ENCODE measurements at regions not wholly inside any gene's neighbourhood (a gene's known extent, or its start where the extent isn't known, plus 50 kb on each side); places are given as distances from the start of the nearest gene placed in this dataset.

- DNase-seq: no peak
Observed at GRCh38 chr13:44191103-44191502, 182.5 kb upstream of the SERP2 start.

- peak; percentile 85 for DNase-seq
Observed at GRCh38 chr13:44191504-44192171, 182.0 kb upstream of the SERP2 start.

DNA sequence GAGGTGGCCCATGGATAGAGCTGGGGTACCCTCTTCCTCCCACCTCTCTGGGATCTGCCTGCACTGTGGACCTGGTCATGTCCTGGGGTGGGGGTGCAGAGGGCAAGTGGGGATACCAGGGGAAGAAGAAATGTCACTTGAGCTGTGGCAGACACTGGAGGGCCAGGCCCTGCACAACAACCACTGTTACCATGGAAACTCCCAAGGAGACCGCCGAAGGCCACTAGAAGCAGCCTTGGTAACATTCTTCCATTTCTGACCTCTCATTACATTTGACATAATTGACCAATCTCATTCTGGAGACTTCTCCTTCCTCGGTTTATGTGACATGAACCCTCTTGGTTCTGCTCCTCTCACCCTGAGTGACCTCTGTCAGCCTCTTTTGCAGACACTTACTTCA, 179.9 kb upstream of the SERP2 start:
- DNase-seq: no peak

DNA sequence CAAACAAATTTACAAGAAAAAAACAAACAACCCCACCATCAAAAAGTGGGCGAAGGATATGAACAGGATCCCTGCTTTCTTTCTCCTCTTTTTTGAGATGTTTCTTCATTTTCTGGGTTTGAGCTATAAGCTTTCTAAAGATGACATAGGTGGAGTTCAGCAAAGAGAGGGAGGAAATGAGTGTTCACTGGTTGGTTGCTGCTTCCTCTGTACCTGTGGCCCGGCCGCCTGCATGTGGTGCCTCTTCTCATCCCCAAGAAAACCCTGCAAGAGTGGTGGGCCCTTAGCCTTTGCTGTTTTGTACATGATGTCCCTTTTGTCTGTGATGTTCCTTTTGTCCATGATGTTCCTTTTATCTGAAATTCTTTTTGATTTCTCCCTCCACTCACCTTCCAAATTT, 178.4 kb upstream of the SERP2 start:
- no peak for DNase-seq

DNA sequence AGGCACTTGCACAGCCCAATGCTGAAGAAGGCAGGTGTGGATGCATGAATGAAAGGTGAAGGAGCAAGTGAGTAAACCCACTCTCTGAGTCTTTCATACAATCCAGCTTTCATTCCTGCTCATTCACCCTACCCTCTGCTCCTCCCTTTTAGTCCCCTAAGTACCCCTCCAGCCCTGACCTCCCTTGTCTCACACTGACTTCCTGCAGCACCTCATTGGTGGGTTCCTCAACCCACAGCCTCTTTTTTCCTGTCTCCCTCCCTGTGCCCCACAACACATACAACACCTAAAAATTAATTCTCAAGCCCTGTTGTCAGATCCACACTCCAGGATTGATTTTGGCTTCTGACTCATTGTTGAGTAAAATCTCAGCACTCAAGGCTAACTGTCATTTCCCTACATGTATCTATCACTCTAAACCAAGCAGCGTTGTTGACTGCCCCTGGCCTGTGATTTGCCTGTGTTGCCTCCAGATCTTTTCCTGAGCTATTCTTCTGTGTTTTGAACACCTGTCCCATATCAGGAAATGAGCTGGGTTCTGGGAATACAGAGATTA, 177.3 kb upstream of the SERP2 start:
- no peak for DNase-seq

GRCh38 chr13:44197791-44198770, 175.5 kb upstream of the SERP2 start:
- peak; percentile 31 for DNase-seq

GRCh38 chr13:44198826-44199225, 174.8 kb upstream of the SERP2 start:
- no peak for DNase-seq

DNA sequence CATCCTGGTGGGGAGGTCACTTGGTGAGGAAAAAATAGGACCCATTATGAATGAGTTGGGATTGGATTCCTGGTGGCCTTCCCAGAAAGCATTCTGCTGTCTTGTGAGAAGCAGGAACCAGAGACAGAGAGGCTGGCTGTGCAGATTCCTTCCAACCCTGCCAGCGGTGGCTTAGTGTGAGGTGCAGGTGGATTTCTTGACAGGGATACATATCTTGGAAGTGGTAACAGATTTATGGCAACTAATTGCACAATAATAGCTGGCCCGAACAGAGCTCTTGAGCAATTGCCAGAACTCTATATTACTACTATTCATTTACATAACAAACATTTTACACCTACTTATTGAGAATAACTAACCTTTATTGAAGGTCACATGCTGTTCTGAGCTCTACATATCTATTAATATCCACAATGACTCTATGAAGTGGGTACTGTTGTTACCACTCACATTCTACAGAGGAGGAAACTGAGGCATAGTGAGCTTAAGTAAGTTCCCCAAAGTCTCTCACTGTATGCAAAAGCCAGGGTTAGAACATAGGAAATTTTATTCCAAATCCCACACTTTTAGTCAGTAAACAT, 173.9 kb upstream of the SERP2 start:
- DNase-seq: no peak

DNA sequence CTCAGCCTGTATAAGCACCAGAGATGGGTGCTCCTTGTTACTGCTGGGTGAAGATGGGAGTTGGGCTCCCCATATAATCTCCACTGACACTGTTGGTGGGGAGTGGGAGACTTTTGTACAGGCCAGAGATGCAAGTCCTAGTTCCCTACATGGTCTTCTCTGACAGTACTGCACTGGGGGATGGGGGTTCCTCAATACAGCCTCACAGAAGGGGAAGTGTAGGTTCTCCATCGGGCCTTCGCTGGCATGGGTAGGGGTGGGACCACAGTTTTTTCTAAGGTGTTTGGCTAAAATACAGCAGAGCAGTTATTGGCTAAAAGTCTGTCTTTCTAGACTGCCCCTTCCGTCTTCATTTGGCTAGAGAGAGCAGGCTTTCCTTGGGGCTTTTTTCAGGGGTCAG, 167.2 kb upstream of the SERP2 start:
- DNase-seq: no peak

DNA sequence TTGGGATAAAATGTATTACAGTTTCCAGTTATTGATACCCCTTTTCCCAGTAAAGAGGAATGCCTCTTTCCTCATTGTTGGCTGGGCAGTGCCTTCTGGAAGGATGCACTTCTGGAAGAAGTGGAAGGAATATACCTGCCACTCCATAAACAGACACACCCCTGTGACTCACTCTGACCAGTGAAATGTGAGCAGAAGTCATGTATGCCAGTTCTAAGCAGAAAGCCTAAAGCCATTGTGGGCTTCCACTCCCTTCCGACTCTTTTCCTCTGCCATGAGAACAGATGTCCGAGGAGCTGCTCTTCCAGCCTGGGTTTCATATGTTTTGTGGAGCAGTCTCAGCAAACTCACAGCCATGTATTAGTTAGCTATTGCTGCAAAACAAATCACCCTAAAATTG, 166.1 kb upstream of the SERP2 start:
- no peak for DNase-seq

- DNase-seq: no peak
Observed at GRCh38 chr13:44210525-44210924, 163.1 kb upstream of the SERP2 start.

DNA sequence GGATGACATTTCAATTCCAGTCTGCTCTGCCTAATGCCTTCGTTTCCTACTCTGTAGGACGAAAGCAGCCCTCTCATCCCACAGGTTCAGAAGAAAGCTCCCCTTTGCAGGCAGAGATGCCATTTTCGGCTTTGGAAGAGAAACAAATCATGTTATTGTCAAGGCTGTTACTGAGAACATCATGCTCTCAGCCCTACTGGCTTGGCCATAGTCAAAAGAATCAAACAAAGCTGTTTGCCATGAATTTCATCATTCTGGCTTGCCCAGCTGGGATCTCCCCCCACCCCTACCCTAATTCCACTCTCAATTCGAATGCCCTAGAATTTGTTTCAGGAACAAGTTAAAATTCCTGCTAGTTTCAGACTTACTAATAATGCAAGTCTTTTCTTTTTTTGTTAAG, 162.3 kb upstream of the SERP2 start:
- DNase-seq: no peak

- no peak for DNase-seq
Observed at GRCh38 chr13:44211704-44212346, 161.8 kb upstream of the SERP2 start.

DNA sequence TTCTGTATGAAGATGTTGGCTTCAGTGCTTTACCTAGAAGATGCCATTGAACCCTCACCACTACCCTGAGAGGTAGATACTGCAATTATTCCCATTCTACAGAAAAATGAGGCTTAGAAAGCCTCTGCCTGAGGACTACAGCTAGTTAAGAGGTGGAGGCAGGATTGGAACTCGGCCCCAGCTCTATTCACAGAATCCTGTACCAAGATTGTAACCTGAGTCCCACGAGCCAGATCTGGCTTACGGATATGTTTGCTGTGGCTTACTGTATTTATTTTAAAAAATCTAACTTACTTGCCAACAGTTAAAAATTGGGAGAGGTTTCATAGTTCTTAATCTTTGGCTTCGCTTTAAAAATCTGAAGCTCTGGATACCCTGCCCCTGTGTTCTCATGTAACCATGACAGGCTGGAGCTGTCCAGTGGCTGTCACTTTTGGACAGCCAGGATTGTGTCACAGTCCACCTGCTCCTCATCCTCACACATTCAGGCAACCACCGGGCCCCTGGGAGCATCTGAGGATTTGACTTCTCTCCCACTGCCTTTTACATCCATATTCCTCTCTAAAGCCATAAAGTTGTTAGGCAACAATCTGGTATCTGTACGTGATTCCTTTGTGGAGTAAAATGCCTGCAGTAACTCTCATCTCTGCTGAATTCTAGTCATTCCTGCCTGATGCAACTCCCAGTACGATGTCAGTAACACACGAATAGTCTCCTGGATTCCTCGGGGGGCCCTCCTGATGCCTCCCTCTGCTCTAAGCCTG, 160.8 kb upstream of the SERP2 start:
- no peak for DNase-seq

DNA sequence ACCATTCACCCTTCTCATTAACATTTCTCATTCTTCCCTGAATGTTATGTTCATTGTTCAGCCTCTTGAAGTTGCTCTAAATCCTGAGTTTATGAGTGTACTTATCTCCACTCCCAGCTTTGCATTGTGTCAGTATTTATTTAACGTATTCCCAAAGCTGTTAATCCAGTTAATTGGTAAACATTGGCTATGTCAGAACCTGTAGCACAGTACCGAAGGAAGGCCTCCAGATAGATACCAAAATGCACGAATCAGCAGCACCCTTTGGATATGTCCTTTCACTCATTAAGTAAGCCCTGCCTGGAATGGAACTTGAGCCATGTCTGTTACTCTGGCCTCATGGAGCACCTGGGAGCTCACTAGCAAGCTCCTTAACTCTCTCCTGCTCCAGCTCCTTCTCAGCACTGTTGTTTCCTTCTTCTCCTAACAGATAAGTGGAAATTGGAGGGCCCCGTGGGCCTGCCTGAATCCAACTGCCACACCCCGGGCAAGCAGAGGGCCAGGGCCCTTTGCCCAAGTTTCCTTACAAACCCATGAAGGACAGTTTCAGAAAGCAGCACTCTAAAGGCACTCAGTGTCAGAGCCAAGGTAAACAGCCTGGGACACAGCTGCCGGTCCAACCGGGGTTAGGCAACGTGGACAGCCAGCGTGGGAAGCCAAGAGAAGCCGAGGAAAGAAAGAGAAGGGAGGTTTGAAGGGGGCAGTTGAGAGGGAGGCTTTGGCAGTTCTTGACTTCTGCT, 155.0 kb upstream of the SERP2 start:
- peak; percentile 75 for DNase-seq

DNA sequence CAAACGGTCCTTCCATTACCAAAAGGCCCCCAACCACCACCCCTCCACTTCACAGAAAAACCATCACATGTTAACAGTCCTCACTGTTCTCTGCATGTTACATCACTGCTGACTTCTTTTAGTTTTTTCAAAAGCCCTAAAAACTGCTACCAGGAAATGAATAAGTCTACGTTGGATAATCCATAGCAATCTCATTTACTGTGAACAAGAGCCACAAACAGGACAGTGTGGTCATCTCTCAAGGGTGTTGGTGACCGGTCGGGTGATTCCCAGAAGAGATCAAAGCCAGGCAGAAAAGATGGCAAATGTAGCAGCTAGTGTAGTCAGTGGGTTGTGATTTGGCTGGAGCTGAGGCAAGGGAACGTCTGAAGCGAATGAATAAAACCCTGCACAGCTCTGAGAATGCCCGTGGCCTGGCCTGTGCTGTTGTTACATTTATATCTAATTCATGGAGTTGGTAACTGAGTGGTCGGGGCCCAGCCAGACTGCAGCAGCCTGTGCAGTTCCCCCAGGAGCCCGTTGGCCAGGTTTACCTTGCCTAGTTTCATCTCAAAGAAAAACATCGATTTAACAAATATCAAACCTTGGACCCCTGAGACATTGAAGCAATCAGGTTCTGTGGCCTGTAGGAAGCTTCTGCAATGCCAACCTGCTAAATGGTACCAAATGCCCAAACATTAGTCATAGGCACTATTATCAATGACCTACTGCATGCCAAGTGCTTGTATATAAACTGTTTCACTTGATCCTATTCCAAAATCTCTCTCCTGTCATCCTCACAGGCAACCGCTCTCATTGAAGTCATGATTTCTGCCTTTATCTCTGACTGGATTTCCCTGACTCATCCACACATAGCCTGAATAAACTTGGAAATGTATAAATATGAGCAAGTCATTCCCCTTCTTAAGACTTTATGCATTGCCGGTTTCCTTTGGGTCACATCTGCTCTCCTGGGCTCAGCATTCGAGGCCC, 153.8 kb upstream of the SERP2 start:
- DNase-seq: no peak

GRCh38 chr13:44220948-44221347, 152.7 kb upstream of the SERP2 start:
- DNase-seq: no peak

DNA sequence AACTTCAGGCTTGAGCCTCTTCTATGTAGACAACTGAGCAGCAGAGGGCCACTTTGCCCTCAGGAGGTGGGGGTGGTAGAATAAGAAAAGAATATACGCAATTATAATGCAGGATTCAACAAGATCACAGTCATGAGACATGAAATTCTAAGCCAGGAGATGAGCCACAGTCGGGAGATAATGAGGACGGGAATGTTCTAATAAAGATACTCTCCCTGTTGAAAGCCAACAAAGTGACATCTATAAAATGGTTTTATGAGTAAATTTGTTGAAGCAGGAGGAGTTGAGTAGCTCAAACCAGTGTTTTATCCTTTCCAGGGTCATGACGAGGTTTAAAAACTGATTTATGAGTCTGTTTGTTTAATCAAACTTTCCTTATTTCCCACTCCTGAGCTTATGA, 152.0 kb upstream of the SERP2 start:
- DNase-seq: no peak

DNA sequence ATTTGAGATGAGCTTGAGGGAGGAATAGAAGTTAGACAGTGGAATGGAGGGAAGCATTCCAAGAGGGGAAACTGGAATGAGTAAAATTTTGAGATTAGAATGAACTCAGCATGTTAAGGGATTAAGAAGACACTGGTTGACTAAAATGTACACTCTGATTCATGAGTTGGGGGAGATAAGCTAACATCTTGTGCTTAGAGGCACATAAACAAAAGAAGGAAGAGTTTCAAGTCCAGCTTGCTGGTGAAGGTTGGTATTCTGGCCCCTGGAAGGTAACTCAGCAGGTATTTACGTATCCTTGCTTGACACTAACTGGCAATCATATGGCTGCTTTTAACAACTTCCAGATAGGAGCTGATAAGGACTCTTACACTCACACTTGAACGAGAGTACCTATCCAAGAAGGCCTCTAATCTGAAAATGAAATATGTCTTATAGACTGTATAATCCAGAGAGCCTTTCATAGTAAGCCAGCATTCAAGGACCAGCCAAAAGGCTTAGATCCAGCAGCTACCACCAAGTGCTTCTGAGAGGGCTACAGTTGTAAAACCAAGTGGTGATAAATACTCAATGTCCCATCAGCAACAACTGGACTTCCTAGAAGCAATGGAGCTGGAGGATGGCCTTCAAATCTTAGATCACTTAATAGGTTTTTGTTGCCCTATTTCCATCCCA, 149.7 kb upstream of the SERP2 start:
- no peak for DNase-seq

Data from DMS53 (cell line).